ENCODE measurements at regions not wholly inside any gene's neighbourhood (a gene's known extent, or its start where the extent isn't known, plus 50 kb on each side); places are given as distances from the start of the nearest gene placed in this dataset.

GRCh38 chr7:93723424-93724124 is 149.1 kb upstream of the CALCR start:
- H3K79me2 ChIP-seq (ENCODE audit: insufficient read depth, low read depth), result no peaks in the 10 kb centered on the region
- no peak overlapping the region for H3K4me2 ChIP-seq
- no peaks in the 10 kb centered on the region for H3K4me1 ChIP-seq (ENCODE audit: low read depth, poor library complexity, severe bottlenecking)
- H2AFZ ChIP-seq (ENCODE audit: low read depth), result no peak overlapping the region
- no peak overlapping the region for H3K27ac ChIP-seq
- no peaks in the 10 kb centered on the region for H3K27me3 ChIP-seq (ENCODE audit: insufficient read depth, low read depth)
- TF ChIP-seq CTCF (conservative IDR thresholded peaks at IDR 0.05; ENCODE audit: low read depth, low read length), result no peak
- H3K9ac ChIP-seq, result no peak overlapping the region
- H4K20me1 ChIP-seq (ENCODE audit: insufficient read depth), result no peaks in the 10 kb centered on the region
- no peak overlapping the region for H3K4me3 ChIP-seq (IDR thresholded peaks at IDR 0.05; ENCODE audit: insufficient read depth, low read depth, low read length)
- H3K36me3 ChIP-seq (ENCODE audit: insufficient read depth), result no peaks in the 10 kb centered on the region

GRCh38 chr7:93720106-93720505 is 145.6 kb upstream of the CALCR start:
- no peaks in the 10 kb centered on the region for H3K36me3 ChIP-seq (ENCODE audit: insufficient read depth)
- H2AFZ ChIP-seq (ENCODE audit: low read depth), result no peak overlapping the region
- H3K4me1 ChIP-seq (ENCODE audit: low read depth, poor library complexity, severe bottlenecking), result peaks cover 14% of the 10 kb centered on the region
- no peak overlapping the region for H3K9ac ChIP-seq
- H3K79me2 ChIP-seq (ENCODE audit: insufficient read depth, low read depth), result no peaks in the 10 kb centered on the region
- no peak overlapping the region for H3K4me3 ChIP-seq (IDR thresholded peaks at IDR 0.05; ENCODE audit: insufficient read depth, low read depth, low read length)
- H3K4me2 ChIP-seq, result no peak overlapping the region
- no peak for TF ChIP-seq CTCF (conservative IDR thresholded peaks at IDR 0.05; ENCODE audit: low read depth, low read length)
- H3K27me3 ChIP-seq (ENCODE audit: insufficient read depth, low read depth), result no peaks in the 10 kb centered on the region
- H4K20me1 ChIP-seq (ENCODE audit: insufficient read depth), result no peaks in the 10 kb centered on the region
- H3K27ac ChIP-seq, result no peak overlapping the region

- no peaks in the 10 kb centered on the region for H3K27me3 ChIP-seq (ENCODE audit: insufficient read depth, low read depth)
- H3K4me3 ChIP-seq (IDR thresholded peaks at IDR 0.05; ENCODE audit: insufficient read depth, low read depth, low read length), result no peak overlapping the region
- H3K79me2 ChIP-seq (ENCODE audit: insufficient read depth, low read depth), result no peaks in the 10 kb centered on the region
- H4K20me1 ChIP-seq (ENCODE audit: insufficient read depth), result no peaks in the 10 kb centered on the region
- H2AFZ ChIP-seq (ENCODE audit: low read depth), result no peak overlapping the region
- H3K36me3 ChIP-seq (ENCODE audit: insufficient read depth), result no peaks in the 10 kb centered on the region
- H3K4me1 ChIP-seq (ENCODE audit: low read depth, poor library complexity, severe bottlenecking), result peaks cover 14% of the 10 kb centered on the region
- H3K9ac ChIP-seq, result no peak overlapping the region
- no peak overlapping the region for H3K4me2 ChIP-seq
- H3K27ac ChIP-seq, result no peak overlapping the region
- no peak for TF ChIP-seq CTCF (conservative IDR thresholded peaks at IDR 0.05; ENCODE audit: low read depth, low read length)
Measured at GRCh38 chr7:93719546-93719945, 145.0 kb upstream of the CALCR start.

GRCh38 chr7:93717217-93717900 is 142.8 kb upstream of the CALCR start:
- no peak overlapping the region for H3K4me3 ChIP-seq (IDR thresholded peaks at IDR 0.05; ENCODE audit: insufficient read depth, low read depth, low read length)
- no peak overlapping the region for H3K9ac ChIP-seq
- TF ChIP-seq CTCF (conservative IDR thresholded peaks at IDR 0.05; ENCODE audit: low read depth, low read length), result no peak
- no peak overlapping the region for H3K27ac ChIP-seq
- H3K79me2 ChIP-seq (ENCODE audit: insufficient read depth, low read depth), result no peaks in the 10 kb centered on the region
- H3K36me3 ChIP-seq (ENCODE audit: insufficient read depth), result no peaks in the 10 kb centered on the region
- H2AFZ ChIP-seq (ENCODE audit: low read depth), result 0 out of 2 replicates have a peak overlapping the region, but pooled peaks have one; percentile 5
- no peaks in the 10 kb centered on the region for H3K27me3 ChIP-seq (ENCODE audit: insufficient read depth, low read depth)
- peak overlapping the region; percentile 37; the same call in 1 of the 2 replicates for H3K4me2 ChIP-seq
- peaks cover 14% of the 10 kb centered on the region for H3K4me1 ChIP-seq (ENCODE audit: low read depth, poor library complexity, severe bottlenecking)
- no peaks in the 10 kb centered on the region for H4K20me1 ChIP-seq (ENCODE audit: insufficient read depth)
